IMR-90 (cell line): ENCODE measurements at regions not wholly inside any gene's neighbourhood (a gene's known extent, or its start where the extent isn't known, plus 50 kb on each side); places are given as distances from the start of the nearest gene placed in this dataset.

ENCODE experiments used
- ATAC-seq: fragments of 200-7000 bp; cut with Tn5 transposase; 2 replicates; pipeline ENCODE4 v1.9.1; 2020; ENCODE audit warnings: low read depth, mild to moderate bottlenecking, moderate library complexity
- BruUV-seq: library from RNA; stranded (reverse); fragments of 400-500 nt; replicated peaks from 2 replicates; lab custom pipeline; 2021; lab: Mats Ljungman, UMichigan
- CTCF ChIA-PET: fragments of 300-600 bp; formaldehyde crosslinking; extraction: SDS; loops from one replicate; lab custom pipeline; 2021; ENCODE audit warnings: antibody characterized with exemption; lab: Yijun Ruan, JAX
- POLR2A ChIA-PET: fragments of 300-600 bp; sonication (Branson Sonifier 250); formaldehyde crosslinking; loops from one replicate; lab custom pipeline; 2022; ENCODE audit warnings: antibody characterized with exemption; ENCODE audit not compliant: unreplicated experiment; lab: Charles Lee
- DNase-seq: peaks from one replicate; pipeline ENCODE4 v3.0.0; 2013
- H2AFZ ChIP-seq: replicated peaks from 2 replicates; pipeline ENCODE3; 2013; ENCODE audit warnings: low read length, mild to moderate bottlenecking; ENCODE audit not compliant: poor library complexity
- H2AK5ac ChIP-seq: 2 replicates; pipeline ENCODE4 v1.6.1; 2013; ENCODE audit warnings: low read depth, low read length, inconsistent platforms
- H2AK9ac ChIP-seq: replicated peaks from 2 replicates; pipeline ENCODE3; 2013; ENCODE audit warnings: mild to moderate bottlenecking, low read depth, low read length, moderate library complexity; ENCODE audit not compliant: poor library complexity
- H2BK120ac ChIP-seq: 2 replicates; pipeline ENCODE4 v1.6.1; 2013; ENCODE audit warnings: low read depth, low read length, inconsistent platforms
- H2BK15ac ChIP-seq: 3 replicates; pipeline ENCODE4 v1.6.1; 2013; ENCODE audit warnings: low read depth, low read length, inconsistent platforms
- H2BK20ac ChIP-seq: 2 replicates; pipeline ENCODE4 v1.6.1; 2013; ENCODE audit warnings: low read depth, mild to moderate bottlenecking, inconsistent platforms, low read length, moderate library complexity
- H2BK5ac ChIP-seq: 2 replicates; pipeline ENCODE4 v1.6.1; 2013; ENCODE audit warnings: mild to moderate bottlenecking, low read depth, low read length, inconsistent platforms; ENCODE audit not compliant: poor library complexity, severe bottlenecking
- H3K14ac ChIP-seq: replicated peaks from 2 replicates; pipeline ENCODE4 v1.6.1; 2013; ENCODE audit warnings: low read depth, low read length, inconsistent platforms
- H3K18ac ChIP-seq: 2 replicates; pipeline ENCODE4 v1.6.1; 2013; ENCODE audit warnings: low read depth, low read length, control low read depth
- H3K23ac ChIP-seq: 2 replicates; pipeline ENCODE4 v1.6.1; 2013; ENCODE audit warnings: low read depth, low read length, inconsistent platforms
- H3K27ac ChIP-seq: 2 replicates; pipeline ENCODE4 v1.5.1; 2013; ENCODE audit warnings: mild to moderate bottlenecking, control low read depth, low read length; ENCODE audit not compliant: insufficient read depth
- H3K27me3 ChIP-seq: 2 replicates; pipeline ENCODE4 v1.6.1; 2013; ENCODE audit warnings: low read length; ENCODE audit not compliant: control insufficient read depth, insufficient read depth
- H3K36me3 ChIP-seq: 2 replicates; pipeline ENCODE4 v1.6.1; 2013; ENCODE audit warnings: low read length, mixed read lengths; ENCODE audit not compliant: control insufficient read depth, insufficient read depth
- H3K4ac ChIP-seq: 2 replicates; pipeline ENCODE4 v1.6.1; 2013; ENCODE audit warnings: low read depth, low read length, inconsistent platforms
- H3K4me1 ChIP-seq: 2 replicates; pipeline ENCODE4 v1.6.1; 2013; ENCODE audit warnings: low read length, mixed read lengths; ENCODE audit not compliant: control insufficient read depth, insufficient read depth
- H3K4me2 ChIP-seq: 2 replicates; pipeline ENCODE4 v1.6.1; 2013; ENCODE audit warnings: low read depth, mild to moderate bottlenecking, control low read depth, low read length, moderate library complexity
- H3K4me3 ChIP-seq: 2 replicates; pipeline ENCODE4 v1.5.1; 2013; ENCODE audit warnings: low read depth, mild to moderate bottlenecking, control low read depth, low read length, moderate library complexity; ENCODE audit not compliant: insufficient read depth
- H3K56ac ChIP-seq: 2 replicates; pipeline ENCODE4 v1.6.1; 2013; ENCODE audit warnings: low read length, inconsistent platforms; ENCODE audit not compliant: insufficient read depth; ENCODE audit errors: extremely low read depth
- H3K79me1 ChIP-seq, 2 experiments: 2 replicates each; pipeline ENCODE4 v1.6.1; 2013; ENCODE audit warnings: low read length in 2 of 2, inconsistent platforms in 1 of 2, low read depth in 1 of 2
- H3K9ac ChIP-seq: 2 replicates; pipeline ENCODE4 v1.6.1; 2013; ENCODE audit warnings: low read depth, low read length, control low read depth
- H3K9me1 ChIP-seq: 2 replicates; pipeline ENCODE4 v1.6.1; 2013; ENCODE audit warnings: low read length, inconsistent platforms; ENCODE audit not compliant: insufficient read depth
- H3K9me3 ChIP-seq: 2 replicates; pipeline ENCODE4 v1.6.1; 2013; ENCODE audit warnings: low read length; ENCODE audit not compliant: control insufficient read depth, insufficient read depth
- H4K20me1 ChIP-seq: 2 replicates; pipeline ENCODE4 v1.6.1; 2013; ENCODE audit warnings: low read length, inconsistent platforms; ENCODE audit not compliant: insufficient read depth
- H4K5ac ChIP-seq: 2 replicates; pipeline ENCODE4 v1.6.1; 2013; ENCODE audit warnings: mild to moderate bottlenecking, low read depth, low read length, control low read depth
- H4K8ac ChIP-seq, 2 experiments: 2 replicates each; pipeline ENCODE4 v1.6.1; 2013; ENCODE audit warnings: low read depth in 2 of 2, low read length in 2 of 2, control low read depth in 1 of 2, inconsistent platforms in 1 of 2
- H4K91ac ChIP-seq: 2 replicates; pipeline ENCODE4 v1.6.1; 2013; ENCODE audit warnings: low read depth, low read length, inconsistent platforms; ENCODE audit not compliant: insufficient read depth
- CEBPB ChIP-seq: IDR thresholded peaks from 2 replicates; pipeline ENCODE4 v1.6.1; 2012; ENCODE audit warnings: low read depth, low read length, improper control_type of control experiment
- CHD1 ChIP-seq: IDR thresholded peaks from 2 replicates; pipeline ENCODE4 v1.6.1; 2012; ENCODE audit warnings: low read depth, low read length, improper control_type of control experiment
- MAFK ChIP-seq: IDR thresholded peaks from 2 replicates; pipeline ENCODE4 v1.6.1; 2012; ENCODE audit warnings: low read depth, low read length, improper control_type of control experiment
- MAZ ChIP-seq: IDR thresholded peaks from 2 replicates; pipeline ENCODE4 v1.6.1; 2012; ENCODE audit warnings: low read depth, mild to moderate bottlenecking, low read length, improper control_type of control experiment, moderate library complexity, borderline replicate concordance
- NFE2L2 ChIP-seq: fragments of 150-350 bp; IDR thresholded peaks from 2 replicates; pipeline ENCODE4 v1.6.1; 2016; ENCODE audit warnings: low read depth, mild to moderate bottlenecking, low read length
- RAD21 ChIP-seq: IDR thresholded peaks from 2 replicates; pipeline ENCODE4 v1.6.1; 2012; ENCODE audit warnings: low read length, improper control_type of control experiment
- RCOR1 ChIP-seq: IDR thresholded peaks from 2 replicates; pipeline ENCODE4 v1.6.1; 2012; ENCODE audit warnings: mild to moderate bottlenecking, low read length, improper control_type of control experiment; ENCODE audit not compliant: insufficient replicate concordance
- RFX5 ChIP-seq: IDR thresholded peaks from 2 replicates; pipeline ENCODE4 v1.8.0; 2012; ENCODE audit warnings: low read depth, mild to moderate bottlenecking, low read length, moderate library complexity
- SMC3 ChIP-seq: fragments of 150-350 bp; IDR thresholded peaks from 2 replicates; pipeline ENCODE4 v1.6.1; 2016; ENCODE audit warnings: low read depth, mild to moderate bottlenecking, antibody characterized with exemption, low read length, moderate library complexity
- WGBS, 2 experiments: methylation state at CpG; one replicate each; pipeline versions ENCODE4 v1.1.5 to v1.1.7; 2013; ENCODE audit warnings: missing lambda C conversion rate in 2 of 2; ENCODE audit not compliant: insufficient read length in 1 of 2; ENCODE audit errors: extremely low coverage in 2 of 2; 5-methylcytosine and 5-hydroxymethylcytosine counted together
- dilution Hi-C: fragments of 300-500 bp; cut with HindIII; formaldehyde crosslinking; loops from one replicate; pipeline ENCODE4 v1.14.3; 2018; ENCODE audit warnings: low sequenced_read_pairs; ENCODE audit not compliant: unreplicated experiment
- in situ Hi-C: fragments of 300-500 bp; cut with MboI; formaldehyde crosslinking; loops from 3 replicates; pipeline ENCODE4 v1.14.3; 2019; ENCODE audit warnings: low sequenced_read_pairs, inconsistent platforms, mixed read lengths
- intact Hi-C: fragments of 100-400 bp; cut with micrococcal nuclease; formaldehyde crosslinking; loops from 2 replicates; pipeline ENCODE4 v1.10.0; 2022
- TF ChIP-seq, protein P1 (sequence below): conservative IDR thresholded peaks from 2 replicates; pipeline ENCODE4 v1.5.1; 2012; ENCODE audit warnings: mild to moderate bottlenecking, low read depth, low read length, improper control_type of control experiment
- TF ChIP-seq, protein P2 (sequence below): fragments of 150-350 bp; IDR thresholded peaks from 2 replicates; pipeline ENCODE4 v1.6.1; 2016; ENCODE audit warnings: low read depth, mild to moderate bottlenecking, low read length, moderate library complexity, borderline replicate concordance
- TF ChIP-seq, protein P3 (sequence below): fragments of 150-350 bp; IDR thresholded peaks from 2 replicates; pipeline ENCODE4 v1.6.1; 2017; ENCODE audit warnings: mild to moderate bottlenecking, antibody characterized with exemption, low read length, low read depth

- H3K27me3 ChIP-seq: no peaks in the 10 kb centered on the region
- H4K8ac ChIP-seq: no peak overlapping the region
- no peak overlapping the region for H3K56ac ChIP-seq
- CTCF ChIA-PET: no interaction called here
- H4K20me1 ChIP-seq: no peaks in the 10 kb centered on the region
- no peaks in the 10 kb centered on the region for H3K79me1 ChIP-seq
- H3K14ac ChIP-seq: no peak overlapping the region
- WGBS, 2 experiments: no CpG with 5 or more reads among the region's 3 CpGs
- no peak overlapping the region for H2BK20ac ChIP-seq
- H2BK15ac ChIP-seq: no peak overlapping the region
- peaks cover 8% of the 10 kb centered on the region for H3K9me3 ChIP-seq
- H3K4ac ChIP-seq: no peak overlapping the region
- H3K4me3 ChIP-seq: no peak overlapping the region
- no peak overlapping the region for H3K27ac ChIP-seq
- in situ Hi-C loops (no loop called here), dilution Hi-C loops (no loop called here), intact Hi-C loops (no loop called here)
- BruUV-seq: no TSS peak
- no peak overlapping the region for H4K91ac ChIP-seq
- TF ChIP-seq, protein P1, sequence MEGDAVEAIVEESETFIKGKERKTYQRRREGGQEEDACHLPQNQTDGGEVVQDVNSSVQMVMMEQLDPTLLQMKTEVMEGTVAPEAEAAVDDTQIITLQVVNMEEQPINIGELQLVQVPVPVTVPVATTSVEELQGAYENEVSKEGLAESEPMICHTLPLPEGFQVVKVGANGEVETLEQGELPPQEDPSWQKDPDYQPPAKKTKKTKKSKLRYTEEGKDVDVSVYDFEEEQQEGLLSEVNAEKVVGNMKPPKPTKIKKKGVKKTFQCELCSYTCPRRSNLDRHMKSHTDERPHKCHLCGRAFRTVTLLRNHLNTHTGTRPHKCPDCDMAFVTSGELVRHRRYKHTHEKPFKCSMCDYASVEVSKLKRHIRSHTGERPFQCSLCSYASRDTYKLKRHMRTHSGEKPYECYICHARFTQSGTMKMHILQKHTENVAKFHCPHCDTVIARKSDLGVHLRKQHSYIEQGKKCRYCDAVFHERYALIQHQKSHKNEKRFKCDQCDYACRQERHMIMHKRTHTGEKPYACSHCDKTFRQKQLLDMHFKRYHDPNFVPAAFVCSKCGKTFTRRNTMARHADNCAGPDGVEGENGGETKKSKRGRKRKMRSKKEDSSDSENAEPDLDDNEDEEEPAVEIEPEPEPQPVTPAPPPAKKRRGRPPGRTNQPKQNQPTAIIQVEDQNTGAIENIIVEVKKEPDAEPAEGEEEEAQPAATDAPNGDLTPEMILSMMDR: no peak
- TF ChIP-seq RFX5 (no peak), SMC3 (no peak), MAFK (no peak), NFE2L2 (no peak), MAZ (no peak), CEBPB (no peak), CHD1 (no peak), RAD21 (no peak), RCOR1 (no peak)
- TF ChIP-seq, protein P2, sequence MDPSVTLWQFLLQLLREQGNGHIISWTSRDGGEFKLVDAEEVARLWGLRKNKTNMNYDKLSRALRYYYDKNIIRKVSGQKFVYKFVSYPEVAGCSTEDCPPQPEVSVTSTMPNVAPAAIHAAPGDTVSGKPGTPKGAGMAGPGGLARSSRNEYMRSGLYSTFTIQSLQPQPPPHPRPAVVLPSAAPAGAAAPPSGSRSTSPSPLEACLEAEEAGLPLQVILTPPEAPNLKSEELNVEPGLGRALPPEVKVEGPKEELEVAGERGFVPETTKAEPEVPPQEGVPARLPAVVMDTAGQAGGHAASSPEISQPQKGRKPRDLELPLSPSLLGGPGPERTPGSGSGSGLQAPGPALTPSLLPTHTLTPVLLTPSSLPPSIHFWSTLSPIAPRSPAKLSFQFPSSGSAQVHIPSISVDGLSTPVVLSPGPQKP: no peak
- TF ChIP-seq, protein P3, sequence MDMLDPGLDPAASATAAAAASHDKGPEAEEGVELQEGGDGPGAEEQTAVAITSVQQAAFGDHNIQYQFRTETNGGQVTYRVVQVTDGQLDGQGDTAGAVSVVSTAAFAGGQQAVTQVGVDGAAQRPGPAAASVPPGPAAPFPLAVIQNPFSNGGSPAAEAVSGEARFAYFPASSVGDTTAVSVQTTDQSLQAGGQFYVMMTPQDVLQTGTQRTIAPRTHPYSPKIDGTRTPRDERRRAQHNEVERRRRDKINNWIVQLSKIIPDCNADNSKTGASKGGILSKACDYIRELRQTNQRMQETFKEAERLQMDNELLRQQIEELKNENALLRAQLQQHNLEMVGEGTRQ: no peak
- no peak overlapping the region for H3K23ac ChIP-seq
- H3K36me3 ChIP-seq: no peaks in the 10 kb centered on the region
- no peak overlapping the region for H3K9ac ChIP-seq
- no peaks in the 10 kb centered on the region for H3K4me1 ChIP-seq
- no peak overlapping the region for H3K18ac ChIP-seq
- H3K4me2 ChIP-seq: no peak overlapping the region
- POLR2A ChIA-PET: no interaction called here
- no peak overlapping the region for H2BK120ac ChIP-seq
- DNase-seq (no peak), ATAC-seq (no peak)
- no peak overlapping the region for H2BK5ac ChIP-seq
- no peak overlapping the region for H2AK9ac ChIP-seq
- H4K5ac ChIP-seq: no peak overlapping the region
- no peaks in the 10 kb centered on the region for H3K9me1 ChIP-seq
- H2AFZ ChIP-seq: no peak overlapping the region
- H2AK5ac ChIP-seq: no peak overlapping the region
These were observed 469.1 kb upstream of the TMEM132C start for GRCh38 chr12:127797918-127798317.
